CD14-positive monocyte (primary cell): ENCODE measurements at regions not wholly inside any gene's neighbourhood (a gene's known extent, or its start where the extent isn't known, plus 50 kb on each side); places are given as distances from the start of the nearest gene placed in this dataset.

Source experiments
- DNase-seq, 3 donors: peaks; one replicate each; pipeline ENCODE4 v3.0.0-alpha.2; 2011 to 2022
- H2AFZ ChIP-seq: 2 replicates; pipeline ENCODE4 v1.6.0; 2012; ENCODE audit warnings: mild to moderate bottlenecking, low read depth, low read length, inconsistent platforms; ENCODE audit not compliant: insufficient read depth, poor library complexity, severe bottlenecking
- H3K27ac ChIP-seq, 2 donors: 1 replicate in 1 of 2; 2 replicates in 1 of 2; pipeline ENCODE4 v1.5.1; 2012 to 2013; ENCODE audit warnings: low read length in 2 of 2, control low read depth in 1 of 2, inconsistent platforms in 1 of 2, low read depth in 1 of 2, mild to moderate bottlenecking in 1 of 2
- H3K27me3 ChIP-seq, 2 donors: one replicate each; pipeline versions ENCODE4 v1.6.0 to v1.6.1; 2011 to 2013; ENCODE audit warnings: low read length in 2 of 2; ENCODE audit not compliant: control insufficient read depth in 2 of 2, insufficient read depth in 2 of 2
- H3K36me3 ChIP-seq, 2 donors: replicated peaks in 1 of 2; 1 replicate in 1 of 2; 2 replicates in 1 of 2; pipeline versions ENCODE4 v1.5.1 to v1.6.1; 2012 to 2013; ENCODE audit warnings: low read length in 2 of 2, control low read depth in 1 of 2, inconsistent platforms in 1 of 2, mild to moderate bottlenecking in 1 of 2; ENCODE audit not compliant: insufficient read depth in 2 of 2, control insufficient read depth in 1 of 2
- H3K4me1 ChIP-seq, 2 donors: 1 replicate in 1 of 2; 2 replicates in 1 of 2; pipeline versions ENCODE4 v1.5.1 to v1.6.1; 2012 to 2013; ENCODE audit warnings: low read length in 2 of 2, control low read depth in 1 of 2, inconsistent platforms in 1 of 2, mild to moderate bottlenecking in 1 of 2, moderate library complexity in 1 of 2; ENCODE audit not compliant: insufficient read depth in 2 of 2, control insufficient read depth in 1 of 2
- H3K4me2 ChIP-seq: replicated peaks from 2 replicates; pipeline ENCODE3; 2012; ENCODE audit warnings: low read length, moderate library complexity, mild to moderate bottlenecking; ENCODE audit not compliant: poor library complexity, severe bottlenecking; ENCODE audit errors: extremely low read depth
- H3K4me3 ChIP-seq, 3 experiments: fragments of 200-600 bp in 1 of 3; sonication (generic) in 1 of 3; replicated peaks in 1 of 3; 1 replicate in 2 of 3; 2 replicates in 1 of 3; pipeline ENCODE4 v1.5.1; 2011 to 2013; ENCODE audit warnings: low read length in 3 of 3, mild to moderate bottlenecking in 3 of 3, control low read depth in 2 of 3, low read depth in 2 of 3, inconsistent platforms in 1 of 3, moderate library complexity in 1 of 3
- H3K79me2 ChIP-seq: 2 replicates; pipeline ENCODE4 v1.6.0; 2012; ENCODE audit warnings: mild to moderate bottlenecking, control low read depth, inconsistent platforms, low read length, moderate library complexity; ENCODE audit not compliant: insufficient read depth
- H3K9ac ChIP-seq: 2 replicates; pipeline ENCODE4 v1.6.0; 2017; ENCODE audit warnings: low read length, mild to moderate bottlenecking; ENCODE audit not compliant: insufficient read depth, poor library complexity, severe bottlenecking
- H3K9me3 ChIP-seq, 2 donors: replicated peaks in 1 of 2; 1 replicate in 1 of 2; 2 replicates in 1 of 2; pipeline versions ENCODE4 v1.5.1 to v1.6.1; 2012 to 2013; ENCODE audit warnings: low read length in 2 of 2, control low read depth in 1 of 2; ENCODE audit not compliant: control insufficient read depth in 1 of 2, insufficient read depth in 1 of 2
- H4K20me1 ChIP-seq: 2 replicates; pipeline ENCODE4 v1.6.0; 2012; ENCODE audit warnings: mild to moderate bottlenecking, low read length, control low read depth, moderate library complexity; ENCODE audit not compliant: insufficient read depth
- H3K27ac Mint-ChIP-seq, 7 donors: one replicate each; pipeline ENCODE4 v1.8.0; 2020; ENCODE audit warnings: mild to moderate bottlenecking in 7 of 7, mixed read lengths in 7 of 7, moderate library complexity in 6 of 7, inconsistent platforms in 2 of 7
- H3K27me3 Mint-ChIP-seq, 3 donors: one replicate each; pipeline ENCODE4 v1.8.0; 2021 to 2022; ENCODE audit warnings: low read depth in 3 of 3, mild to moderate bottlenecking in 3 of 3, mixed read lengths in 3 of 3, moderate library complexity in 3 of 3, inconsistent platforms in 1 of 3
- H3K36me3 Mint-ChIP-seq, 2 donors: one replicate each; pipeline ENCODE4 v1.8.0; 2020; ENCODE audit warnings: mixed read lengths in 2 of 2, inconsistent platforms in 1 of 2, mild to moderate bottlenecking in 1 of 2
- H3K4me1 Mint-ChIP-seq: one replicate; pipeline ENCODE4 v1.8.0; 2020; ENCODE audit warnings: mild to moderate bottlenecking, mixed read lengths
- H3K4me3 Mint-ChIP-seq, 2 donors: one replicate each; pipeline ENCODE4 v1.8.0; 2020; ENCODE audit warnings: mild to moderate bottlenecking in 2 of 2, mixed read lengths in 2 of 2, moderate library complexity in 1 of 2
- H3K9me3 Mint-ChIP-seq, 7 donors: one replicate each; pipeline ENCODE4 v1.8.0; 2020 to 2022; ENCODE audit warnings: mixed read lengths in 7 of 7, mild to moderate bottlenecking in 6 of 7, moderate library complexity in 6 of 7, inconsistent platforms in 2 of 7
- CTCF ChIP-seq: fragments of 200-600 bp; IDR thresholded peaks from one replicate; pipeline ENCODE4 v1.8.0; 2022; ENCODE audit warnings: antibody characterized with exemption, mild to moderate bottlenecking
- WGBS: methylation state at CpG from one replicate; pipeline ENCODE4 v1.1.5; 2013; ENCODE audit warnings: missing lambda C conversion rate; ENCODE audit not compliant: insufficient coverage; 5-methylcytosine and 5-hydroxymethylcytosine counted together
- intact Hi-C, 2 donors: fragments of 100-400 bp; cut with micrococcal nuclease; formaldehyde crosslinking; loops; one replicate each; pipeline versions ENCODE4 v1.15.0 to v1.15.1; 2023

DNA sequence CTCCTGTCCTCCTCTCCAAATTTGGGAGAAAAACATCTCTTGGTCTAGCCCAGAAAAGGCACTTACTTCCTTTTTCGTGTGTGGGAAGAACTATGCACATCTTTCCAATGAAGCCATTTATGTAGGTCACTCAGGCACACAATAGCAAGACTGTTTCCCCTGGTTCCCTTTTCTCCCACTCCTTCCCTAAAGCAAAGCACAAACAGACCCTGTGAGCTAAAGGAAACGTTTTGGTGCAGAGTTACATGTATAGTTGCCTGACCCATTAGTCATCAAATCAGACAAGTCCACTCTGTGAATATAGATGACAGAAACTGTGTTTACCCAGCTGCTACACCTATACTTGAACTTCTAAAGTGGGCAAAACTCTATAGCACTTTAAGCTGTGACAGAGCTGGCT lies 474.6 kb downstream of the COL12A1 start:
- peaks cover 0 to 2% (median 0%) of the 10 kb centered on the region in 3 donors for H3K27me3 Mint-ChIP-seq
- no peak for TF ChIP-seq CTCF
- Histone ChIP-seq H3K79me2 (no peaks in the 10 kb centered on the region), H3K27me3 (no peaks in the 10 kb centered on the region), H3K27ac (no peak overlapping the region), H3K9ac (no peak overlapping the region), H3K36me3 (no peaks in the 10 kb centered on the region), H2AFZ (no peak overlapping the region), H3K4me3 (no peak overlapping the region), H3K4me2 (no peak overlapping the region), H3K9me3 (no peaks in the 10 kb centered on the region), H3K4me1 (no peaks in the 10 kb centered on the region), H4K20me1 (no peaks in the 10 kb centered on the region)
- H3K36me3 Mint-ChIP-seq: no peaks in the 10 kb centered on the region
- no CpG with 5 or more reads among the region's 2 CpGs for WGBS
- H3K4me1 Mint-ChIP-seq: no peaks in the 10 kb centered on the region
- H3K27ac Mint-ChIP-seq: no peak overlapping the region
- H3K9me3 Mint-ChIP-seq: peaks cover 0 to 2% (median 0%) of the 10 kb centered on the region in 7 donors
- no peak for DNase-seq
- intact Hi-C loops: no loop called here
- no peak overlapping the region for H3K4me3 Mint-ChIP-seq

DNA sequence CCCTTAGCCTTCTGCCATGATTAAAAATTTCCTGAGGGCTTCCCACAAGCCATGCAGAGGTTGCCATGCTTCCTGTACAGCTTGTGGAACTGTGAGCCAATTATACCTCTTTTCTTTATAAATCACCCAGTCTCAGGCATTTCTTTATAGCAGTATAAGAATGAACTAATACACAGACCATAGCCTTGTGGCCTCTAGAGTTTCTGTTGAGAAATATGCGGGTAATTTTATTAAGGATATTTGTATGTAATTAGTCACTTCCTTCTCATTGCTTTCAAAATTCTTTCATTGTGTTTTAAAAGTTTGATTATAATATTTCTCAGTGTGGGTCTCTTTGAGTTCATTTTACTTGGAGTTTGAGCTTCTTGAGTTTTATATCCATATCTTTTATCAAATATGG lies 484.9 kb downstream of the COL12A1 start:
- Histone ChIP-seq H3K4me3 (no peak overlapping the region), H3K4me2 (no peak overlapping the region), H3K27me3 (no peaks in the 10 kb centered on the region), H3K36me3 (no peaks in the 10 kb centered on the region), H3K79me2 (no peaks in the 10 kb centered on the region), H3K27ac (no peak overlapping the region), H3K4me1 (no peaks in the 10 kb centered on the region), H2AFZ (no peak overlapping the region), H3K9me3 (no peaks in the 10 kb centered on the region), H4K20me1 (no peaks in the 10 kb centered on the region), H3K9ac (no peak overlapping the region)
- Mint-ChIP-seq H3K4me3 (no peak overlapping the region), H3K27me3 (no peaks in the 10 kb centered on the region), H3K36me3 (no peaks in the 10 kb centered on the region), H3K4me1 (no peaks in the 10 kb centered on the region), H3K27ac (no peak overlapping the region), H3K9me3 (peaks cover 1 to 8% (median 3%) of the 10 kb centered on the region in 7 donors)
- no peak for TF ChIP-seq CTCF
- WGBS: no CpG with 5 or more reads among the region's 1 CpG
- no peak for DNase-seq
- intact Hi-C loops: no loop called here
